Neural crest cell (in vitro differentiated cells): ENCODE measurements at regions not wholly inside any gene's neighbourhood (a gene's known extent, or its start where the extent isn't known, plus 50 kb on each side); places are given as distances from the start of the nearest gene placed in this dataset.
A peak's percentile ranks its signal among the peaks of the same experiment; 100 is the strongest.

Experiments used
- DNase-seq: peaks from one replicate; pipeline ENCODE4 v3.0.0; 2021; ENCODE audit warnings: low read depth, mixed read lengths, low spot score
- H3K27ac Mint-ChIP-seq: one replicate; pipeline ENCODE4 v1.8.0; 2021; ENCODE audit warnings: mild to moderate bottlenecking, mixed read lengths; ENCODE audit not compliant: unreplicated experiment
- H3K27me3 Mint-ChIP-seq: 2 replicates; pipeline ENCODE4 v1.8.0; 2021; ENCODE audit warnings: low read depth, mild to moderate bottlenecking, mixed read lengths
- H3K36me3 Mint-ChIP-seq: 2 replicates; pipeline ENCODE4 v1.8.0; 2021; ENCODE audit warnings: low read depth, mild to moderate bottlenecking, mixed read lengths
- H3K4me1 Mint-ChIP-seq: 2 replicates; pipeline ENCODE4 v1.8.0; 2021; ENCODE audit warnings: mixed read lengths
- H3K4me3 Mint-ChIP-seq: one replicate; pipeline ENCODE4 v1.8.0; 2021; ENCODE audit warnings: mild to moderate bottlenecking, mixed read lengths
- H3K9me3 Mint-ChIP-seq: 2 replicates; pipeline ENCODE4 v1.8.0; 2021; ENCODE audit warnings: mixed read lengths
- TF ChIP-seq, protein P1 (sequence below): fragments of 200-600 bp; sonication (generic); conservative IDR thresholded peaks from 2 replicates; pipeline ENCODE4 v1.5.0; 2021; ENCODE audit warnings: antibody characterized with exemption, mild to moderate bottlenecking

DNA sequence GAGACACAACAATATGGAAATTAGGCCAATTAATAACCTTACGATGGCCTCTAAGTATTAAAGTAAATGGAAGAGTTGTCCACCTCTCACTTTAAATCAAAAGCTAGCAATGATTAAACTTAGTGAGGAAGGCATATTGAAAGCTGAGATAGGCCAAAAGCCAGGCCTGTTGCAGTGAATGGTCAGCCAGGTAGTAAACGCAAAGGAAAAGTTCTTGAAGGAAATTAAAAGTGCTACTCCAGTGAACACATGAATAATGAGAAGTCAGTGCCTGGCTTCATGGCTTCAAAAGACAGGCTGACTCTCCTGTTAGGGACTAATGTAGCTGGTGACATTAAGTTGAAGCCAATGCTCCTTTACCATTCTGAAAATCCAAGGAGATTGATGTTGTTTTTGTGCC, 135.3 kb downstream of the NDUFA12 start:
- Mint-ChIP-seq H3K4me1 (no peaks in the 10 kb centered on the region), H3K27ac (no peak overlapping the region), H3K27me3 (peaks cover 39% of the 10 kb centered on the region), H3K36me3 (peaks cover 2% of the 10 kb centered on the region), H3K9me3 (peaks cover 5% of the 10 kb centered on the region), H3K4me3 (no peak overlapping the region)
- no peak for DNase-seq
- TF ChIP-seq, protein P1, sequence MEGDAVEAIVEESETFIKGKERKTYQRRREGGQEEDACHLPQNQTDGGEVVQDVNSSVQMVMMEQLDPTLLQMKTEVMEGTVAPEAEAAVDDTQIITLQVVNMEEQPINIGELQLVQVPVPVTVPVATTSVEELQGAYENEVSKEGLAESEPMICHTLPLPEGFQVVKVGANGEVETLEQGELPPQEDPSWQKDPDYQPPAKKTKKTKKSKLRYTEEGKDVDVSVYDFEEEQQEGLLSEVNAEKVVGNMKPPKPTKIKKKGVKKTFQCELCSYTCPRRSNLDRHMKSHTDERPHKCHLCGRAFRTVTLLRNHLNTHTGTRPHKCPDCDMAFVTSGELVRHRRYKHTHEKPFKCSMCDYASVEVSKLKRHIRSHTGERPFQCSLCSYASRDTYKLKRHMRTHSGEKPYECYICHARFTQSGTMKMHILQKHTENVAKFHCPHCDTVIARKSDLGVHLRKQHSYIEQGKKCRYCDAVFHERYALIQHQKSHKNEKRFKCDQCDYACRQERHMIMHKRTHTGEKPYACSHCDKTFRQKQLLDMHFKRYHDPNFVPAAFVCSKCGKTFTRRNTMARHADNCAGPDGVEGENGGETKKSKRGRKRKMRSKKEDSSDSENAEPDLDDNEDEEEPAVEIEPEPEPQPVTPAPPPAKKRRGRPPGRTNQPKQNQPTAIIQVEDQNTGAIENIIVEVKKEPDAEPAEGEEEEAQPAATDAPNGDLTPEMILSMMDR = no peak

DNA sequence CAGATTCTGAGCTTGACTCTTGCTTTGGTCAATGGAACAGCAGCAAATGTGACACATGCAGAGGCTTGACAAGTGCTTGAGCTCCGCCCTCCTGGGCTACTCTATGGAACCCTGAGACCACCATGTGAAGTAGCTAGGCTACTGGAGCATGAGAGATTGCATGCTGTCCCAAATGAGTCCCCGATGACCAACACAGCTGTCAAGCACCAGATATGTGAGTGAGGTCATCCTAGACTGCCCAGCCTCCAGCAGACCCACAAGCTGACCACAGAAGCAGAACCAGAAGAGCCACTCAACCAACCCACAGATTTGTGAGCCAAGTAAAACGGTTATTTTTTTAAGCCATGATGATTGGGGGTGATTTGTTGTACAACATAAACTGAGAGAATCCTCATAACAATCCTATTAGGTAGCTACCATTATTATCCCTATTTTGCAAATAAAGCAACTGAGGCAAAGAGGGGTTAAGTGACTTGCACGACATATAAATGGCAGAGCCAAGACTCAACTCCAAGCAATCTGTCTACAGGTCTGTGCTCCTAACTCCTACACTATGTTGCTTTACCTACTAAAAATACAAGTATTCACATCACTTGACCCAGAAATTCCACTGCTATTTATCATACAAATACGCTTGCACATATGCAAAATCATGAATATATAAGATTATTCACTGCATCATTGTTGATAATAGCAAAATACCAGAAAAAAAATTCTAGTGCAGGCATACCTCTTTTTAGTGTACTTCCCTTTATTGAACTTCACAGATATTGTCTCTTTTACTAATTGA, 136.2 kb downstream of the NDUFA12 start:
- peaks cover 33% of the 10 kb centered on the region for H3K27me3 Mint-ChIP-seq
- H3K9me3 Mint-ChIP-seq = peaks cover 5% of the 10 kb centered on the region
- H3K4me3 Mint-ChIP-seq = no peak overlapping the region
- H3K27ac Mint-ChIP-seq = no peak overlapping the region
- H3K4me1 Mint-ChIP-seq = no peaks in the 10 kb centered on the region
- TF ChIP-seq, protein P1 = no peak
- no peak for DNase-seq
- peaks cover 2% of the 10 kb centered on the region for H3K36me3 Mint-ChIP-seq

DNA sequence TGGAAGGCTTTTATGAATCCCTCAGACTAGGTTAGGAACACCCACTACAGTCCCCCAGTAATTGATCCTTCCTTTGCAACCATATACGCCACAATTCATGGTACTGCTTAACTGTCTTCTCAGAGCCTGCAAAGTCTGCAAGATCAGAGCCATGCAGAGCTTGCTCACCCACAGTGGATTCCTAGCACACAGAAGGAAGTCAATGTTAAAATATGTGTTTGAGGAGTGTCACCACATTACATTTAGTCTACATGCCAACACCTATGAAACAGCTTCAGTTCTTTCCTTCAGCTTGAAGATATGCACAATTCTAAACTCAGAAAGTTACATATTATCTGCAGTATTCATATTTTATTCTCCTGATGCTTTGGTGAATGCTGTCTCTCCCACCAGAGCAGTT, 138.5 kb downstream of the NDUFA12 start:
- H3K4me3 Mint-ChIP-seq = no peak overlapping the region
- TF ChIP-seq, protein P1 = no peak
- peaks cover 10% of the 10 kb centered on the region for H3K27me3 Mint-ChIP-seq
- no peaks in the 10 kb centered on the region for H3K4me1 Mint-ChIP-seq
- no peak for DNase-seq
- H3K27ac Mint-ChIP-seq = peak overlapping the region; percentile 12
- peaks cover 2% of the 10 kb centered on the region for H3K36me3 Mint-ChIP-seq
- peaks cover 5% of the 10 kb centered on the region for H3K9me3 Mint-ChIP-seq

DNA sequence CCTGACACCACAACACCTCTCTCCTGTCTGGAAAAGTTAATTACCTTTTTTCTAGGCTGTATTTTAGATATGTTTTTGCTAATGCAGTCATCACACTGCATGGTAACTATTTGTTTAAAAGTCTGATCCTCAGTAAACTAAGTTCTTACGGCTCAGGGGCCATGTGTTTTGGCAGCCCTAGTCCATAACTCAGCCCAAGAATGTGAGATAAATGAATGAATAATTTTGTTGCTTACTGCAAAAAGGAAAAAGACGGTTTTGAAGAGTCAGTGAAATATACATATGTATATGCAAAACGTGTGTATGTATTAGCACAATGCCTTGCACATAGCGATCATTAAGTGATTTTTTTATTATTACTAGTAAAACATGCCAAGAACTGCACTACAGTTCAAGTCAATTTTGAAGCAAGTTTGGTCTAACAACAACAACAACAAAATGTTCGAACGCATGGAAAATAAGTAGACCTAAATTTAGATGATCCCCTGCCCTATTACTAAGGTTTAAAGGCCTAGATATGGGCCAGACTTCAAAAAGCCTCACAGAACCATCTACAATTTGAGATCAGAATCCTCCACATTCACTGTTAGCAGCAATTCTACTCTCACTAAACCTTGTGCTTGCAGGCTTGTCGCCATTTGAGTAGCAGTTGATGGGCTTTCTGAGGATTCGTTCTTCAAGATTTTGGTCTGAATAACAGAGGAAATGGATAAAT, 140.0 kb downstream of the NDUFA12 start:
- Mint-ChIP-seq H3K4me1 (no peaks in the 10 kb centered on the region), H3K4me3 (no peak overlapping the region), H3K27me3 (peaks cover 4% of the 10 kb centered on the region), H3K36me3 (peaks cover 2% of the 10 kb centered on the region), H3K27ac (no peak overlapping the region), H3K9me3 (peaks cover 5% of the 10 kb centered on the region)
- TF ChIP-seq, protein P1 = no peak
- no peak for DNase-seq

DNA sequence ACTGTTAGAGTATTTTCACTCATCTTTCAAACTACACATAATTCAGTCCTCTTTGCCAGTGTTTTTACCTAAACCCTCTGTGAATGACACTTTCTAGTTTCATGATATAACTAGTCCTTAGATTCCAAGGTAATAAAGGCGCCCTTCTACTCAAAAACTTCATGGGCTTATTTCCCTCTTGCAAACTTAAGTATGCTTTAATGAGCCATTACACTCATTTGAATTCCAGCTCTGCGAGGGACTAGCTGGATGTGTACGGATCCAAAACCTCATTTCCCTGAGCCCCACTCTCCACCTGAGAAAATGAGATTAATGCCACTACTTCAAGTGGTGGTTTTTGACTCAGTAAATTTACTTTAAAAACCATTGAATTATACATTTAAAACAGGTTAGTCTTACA, 141.1 kb downstream of the NDUFA12 start:
- Mint-ChIP-seq H3K9me3 (peaks cover 5% of the 10 kb centered on the region), H3K36me3 (peaks cover 2% of the 10 kb centered on the region), H3K4me3 (no peak overlapping the region), H3K27ac (no peak overlapping the region), H3K4me1 (no peaks in the 10 kb centered on the region), H3K27me3 (peaks cover 4% of the 10 kb centered on the region)
- DNase-seq = no peak
- TF ChIP-seq, protein P1 = no peak
